Epithelial cell of proximal tubule (primary cell): ENCODE measurements at regions not wholly inside any gene's neighbourhood (a gene's known extent, or its start where the extent isn't known, plus 50 kb on each side); places are given as distances from the start of the nearest gene placed in this dataset.

Experiments
- DNase-seq: peaks from one replicate; pipeline ENCODE4 v3.0.0-alpha.2; 2011; ENCODE audit warnings: low read depth
- H3K4me3 ChIP-seq: 2 replicates; pipeline ENCODE4 v1.5.1; 2011; ENCODE audit warnings: low read depth, mild to moderate bottlenecking, low read length
- CTCF ChIP-seq: conservative IDR thresholded peaks from 2 replicates; pipeline ENCODE4 v1.5.1; 2012; ENCODE audit warnings: low read depth, mild to moderate bottlenecking, low read length

- H3K4me3 ChIP-seq: no peak overlapping the region
- DNase-seq: no peak
- no peak for TF ChIP-seq CTCF
Observed at GRCh38 chr5:2240118-2240904, 357.6 kb upstream of the IRX4 start.

- no peak overlapping the region for H3K4me3 ChIP-seq
- no peak for DNase-seq
- no peak for TF ChIP-seq CTCF
Observed at GRCh38 chr5:2239201-2239910, 356.6 kb upstream of the IRX4 start.

- TF ChIP-seq CTCF: no peak
- no peak overlapping the region for H3K4me3 ChIP-seq
Observed at GRCh38 chr5:2238732-2239131, 356.0 kb upstream of the IRX4 start.

GRCh38 chr5:2227433-2227832 lies 344.7 kb upstream of the IRX4 start:
- no peak overlapping the region for H3K4me3 ChIP-seq

More at GRCh38 chr5:2238732-2239131, 356.0 kb upstream of the IRX4 start:
- no peak for DNase-seq

GRCh38 chr5:2224689-2225088 lies 342.0 kb upstream of the IRX4 start:
- TF ChIP-seq CTCF: no peak
- no peak overlapping the region for H3K4me3 ChIP-seq
- no peak for DNase-seq

More at GRCh38 chr5:2227433-2227832, 344.7 kb upstream of the IRX4 start:
- no peak for DNase-seq
- TF ChIP-seq CTCF: no peak

GRCh38 chr5:2223303-2223702 lies 340.6 kb upstream of the IRX4 start:
- no peak for DNase-seq
- no peak overlapping the region for H3K4me3 ChIP-seq
- no peak for TF ChIP-seq CTCF
